AG04450 (cell line): ENCODE measurements at regions not wholly inside any gene's neighbourhood (a gene's known extent, or its start where the extent isn't known, plus 50 kb on each side); places are given as distances from the start of the nearest gene placed in this dataset.

Experiments used
- CTCF ChIA-PET: fragments of 300-600, 350-600 bp; formaldehyde crosslinking; extraction: SDS; loops from one replicate; lab custom pipeline; 2022; ENCODE audit warnings: antibody characterized with exemption, inconsistent platforms; lab: Charles Lee
- POLR2A ChIA-PET: fragments of 350-600 bp; formaldehyde crosslinking; extraction: SDS; loops from one replicate; lab custom pipeline; 2021; ENCODE audit warnings: antibody characterized with exemption, inconsistent platforms; lab: Yijun Ruan, JAX
- DNase-seq: peaks from one replicate; pipeline ENCODE4 v3.0.0-alpha.2; 2011; ENCODE audit warnings: low read depth, low spot score
- H3K27ac ChIP-seq: one replicate; pipeline ENCODE4 v1.5.1; 2012; ENCODE audit warnings: low read depth, low read length, control low read depth
- H3K27me3 ChIP-seq: one replicate; pipeline ENCODE4 v1.6.0; 2012; ENCODE audit warnings: low read length; ENCODE audit not compliant: control insufficient read depth, insufficient read depth
- H3K4me3 ChIP-seq: 2 replicates; pipeline ENCODE4 v1.5.1; 2011; ENCODE audit warnings: mild to moderate bottlenecking, low read depth, low read length, control low read depth
- H3K9me3 ChIP-seq: 2 replicates; pipeline ENCODE4 v1.5.1; 2012; ENCODE audit warnings: low read length; ENCODE audit not compliant: control insufficient read depth, insufficient read depth
- TF ChIP-seq, protein P1 (sequence below): IDR thresholded peaks from 2 replicates; pipeline ENCODE4 v1.5.1; 2011; ENCODE audit warnings: low read depth, low read length, control low read depth, inconsistent platforms

DNA sequence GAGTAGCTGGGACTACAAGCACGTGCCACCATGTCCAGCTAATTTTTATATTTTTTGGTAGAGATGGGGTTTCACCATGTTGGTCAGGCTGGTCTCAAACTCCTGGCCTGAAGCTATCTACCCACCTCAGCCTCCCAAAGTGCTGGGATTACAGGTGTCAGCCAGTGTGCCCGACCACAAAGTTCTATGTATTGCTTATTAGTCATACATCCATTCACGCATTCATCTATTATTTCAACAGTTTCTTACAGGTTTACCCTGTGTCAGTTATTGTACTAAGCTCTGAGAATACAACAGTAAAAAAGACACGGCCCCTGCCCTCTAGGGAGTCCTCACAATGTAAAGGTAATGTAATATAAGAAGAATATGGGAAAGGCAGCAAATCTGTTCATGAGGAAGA, 188.9 kb upstream of the BTG1 start:
- H3K27ac ChIP-seq = no peak overlapping the region
- H3K27me3 ChIP-seq = no peaks in the 10 kb centered on the region
- no peaks in the 10 kb centered on the region; the same call in 1 of the 2 replicates for H3K9me3 ChIP-seq
- ChIA-PET POLR2A (no interaction called here), CTCF (no interaction called here)
- DNase-seq = no peak
- TF ChIP-seq, protein P1, sequence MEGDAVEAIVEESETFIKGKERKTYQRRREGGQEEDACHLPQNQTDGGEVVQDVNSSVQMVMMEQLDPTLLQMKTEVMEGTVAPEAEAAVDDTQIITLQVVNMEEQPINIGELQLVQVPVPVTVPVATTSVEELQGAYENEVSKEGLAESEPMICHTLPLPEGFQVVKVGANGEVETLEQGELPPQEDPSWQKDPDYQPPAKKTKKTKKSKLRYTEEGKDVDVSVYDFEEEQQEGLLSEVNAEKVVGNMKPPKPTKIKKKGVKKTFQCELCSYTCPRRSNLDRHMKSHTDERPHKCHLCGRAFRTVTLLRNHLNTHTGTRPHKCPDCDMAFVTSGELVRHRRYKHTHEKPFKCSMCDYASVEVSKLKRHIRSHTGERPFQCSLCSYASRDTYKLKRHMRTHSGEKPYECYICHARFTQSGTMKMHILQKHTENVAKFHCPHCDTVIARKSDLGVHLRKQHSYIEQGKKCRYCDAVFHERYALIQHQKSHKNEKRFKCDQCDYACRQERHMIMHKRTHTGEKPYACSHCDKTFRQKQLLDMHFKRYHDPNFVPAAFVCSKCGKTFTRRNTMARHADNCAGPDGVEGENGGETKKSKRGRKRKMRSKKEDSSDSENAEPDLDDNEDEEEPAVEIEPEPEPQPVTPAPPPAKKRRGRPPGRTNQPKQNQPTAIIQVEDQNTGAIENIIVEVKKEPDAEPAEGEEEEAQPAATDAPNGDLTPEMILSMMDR = no peak
- H3K4me3 ChIP-seq = no peak overlapping the region

DNA sequence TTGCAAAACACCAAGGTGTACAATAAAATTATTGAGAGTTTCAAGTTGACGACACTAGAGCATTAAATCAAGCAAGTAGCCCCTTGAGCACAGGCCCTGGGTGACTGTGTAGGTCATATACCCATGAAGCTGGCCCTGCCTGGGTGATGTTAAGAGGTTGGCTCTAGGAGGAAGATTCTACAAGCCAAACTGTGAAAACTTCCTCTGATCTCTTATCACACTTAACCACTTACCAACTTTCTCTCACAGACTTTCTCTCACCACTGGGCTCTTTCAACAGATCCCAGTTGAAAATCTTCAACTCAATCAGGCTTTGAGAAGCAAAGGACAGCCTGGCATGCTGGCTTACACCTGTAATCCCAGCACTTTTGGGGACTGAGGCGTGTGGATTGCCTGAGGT, 186.9 kb upstream of the BTG1 start:
- no peak overlapping the region for H3K4me3 ChIP-seq
- H3K9me3 ChIP-seq = no peaks in the 10 kb centered on the region
- CTCF ChIA-PET = interaction anchor here (1.0 kb wide), 1 partner anchor 951 kb away, joined by 3 read pairs; no protein-coding TSS in a partner anchor
- no peak overlapping the region for H3K27ac ChIP-seq
- TF ChIP-seq, protein P1 = no peak
- DNase-seq = no peak
- POLR2A ChIA-PET = no interaction called here
- no peaks in the 10 kb centered on the region for H3K27me3 ChIP-seq

DNA sequence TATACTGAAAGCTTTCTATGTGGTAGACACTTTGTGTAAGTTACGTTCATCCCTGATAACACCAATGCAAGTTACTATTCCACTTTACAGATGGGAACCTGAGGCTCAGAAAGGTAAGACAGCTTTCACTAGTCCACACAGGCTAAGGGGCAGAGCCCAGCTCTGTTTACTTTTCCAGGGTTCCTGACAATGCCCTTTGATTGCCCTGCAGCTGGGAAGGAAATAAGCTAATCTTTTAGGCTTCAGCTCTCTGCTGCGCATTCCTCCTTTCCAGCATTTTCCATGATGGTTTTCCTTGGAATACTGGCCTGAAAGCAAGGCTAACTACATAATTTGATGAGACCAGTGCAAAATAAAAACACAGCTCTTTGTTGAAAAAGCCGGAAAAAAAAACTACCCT, 185.7 kb upstream of the BTG1 start:
- TF ChIP-seq, protein P1 = no peak
- Histone ChIP-seq H3K4me3 (no peak overlapping the region), H3K27ac (no peak overlapping the region), H3K27me3 (no peaks in the 10 kb centered on the region), H3K9me3 (no peaks in the 10 kb centered on the region)
- no peak for DNase-seq
- ChIA-PET CTCF (interaction anchor here (1.0 kb wide), 1 partner anchor 950 kb away, joined by 3 read pairs; no protein-coding TSS in a partner anchor), POLR2A (no interaction called here)

DNA sequence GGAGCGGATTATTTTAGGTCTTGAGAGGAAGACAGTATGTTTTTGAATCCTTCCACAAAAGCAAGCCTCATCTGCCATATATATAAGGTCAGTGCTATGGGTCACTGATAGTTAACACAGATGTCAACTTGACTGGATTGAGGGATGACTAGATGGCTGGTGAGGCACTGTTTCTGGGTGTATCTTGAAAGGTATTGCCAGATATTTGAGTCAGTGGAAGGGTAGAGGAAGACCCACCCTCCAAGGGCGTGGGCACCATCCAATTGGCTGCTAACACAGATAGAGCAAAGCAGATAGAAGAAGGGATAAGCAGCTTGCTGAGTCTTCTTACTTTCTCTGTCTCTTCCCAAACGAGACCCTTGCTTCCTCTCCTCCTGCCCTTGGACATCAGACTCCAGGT, 185.0 kb upstream of the BTG1 start:
- no peak overlapping the region for H3K27ac ChIP-seq
- H3K27me3 ChIP-seq = no peaks in the 10 kb centered on the region
- ChIA-PET POLR2A (no interaction called here), CTCF (no interaction called here)
- H3K4me3 ChIP-seq = no peak overlapping the region
- no peak for DNase-seq
- TF ChIP-seq, protein P1 = no peak
- H3K9me3 ChIP-seq = no peaks in the 10 kb centered on the region

DNA sequence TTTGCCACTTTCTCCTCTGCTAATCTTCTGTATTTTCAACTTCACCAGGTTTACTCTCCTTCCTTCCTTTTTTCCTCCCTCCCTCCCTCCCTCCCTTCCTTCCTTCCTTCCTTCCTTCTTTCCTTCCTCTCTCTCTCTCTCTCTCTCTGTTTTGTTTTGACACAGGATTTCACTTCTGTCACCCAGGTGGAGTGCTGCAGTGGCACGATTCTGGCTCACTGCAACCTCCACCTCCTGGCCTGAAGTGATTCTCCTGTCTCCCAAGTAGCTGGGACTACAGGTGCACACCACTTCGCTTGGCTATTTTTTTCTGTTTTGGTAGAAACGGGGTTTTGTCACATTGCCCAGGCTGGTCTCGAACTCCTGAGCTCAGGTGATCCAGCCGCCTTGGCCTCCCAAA, 181.2 kb upstream of the BTG1 start:
- POLR2A ChIA-PET = no interaction called here
- no peak for DNase-seq
- no peak overlapping the region for H3K4me3 ChIP-seq
- no peaks in the 10 kb centered on the region for H3K27me3 ChIP-seq
- TF ChIP-seq, protein P1 = no peak
- H3K27ac ChIP-seq = no peak overlapping the region
- no peaks in the 10 kb centered on the region for H3K9me3 ChIP-seq
- CTCF ChIA-PET = no interaction called here
